ENCODE measurements at regions not wholly inside any gene's neighbourhood (a gene's known extent, or its start where the extent isn't known, plus 50 kb on each side); places are given as distances from the start of the nearest gene placed in this dataset.
"Not testable (repeated sequence)": the region's sequence is repeated elsewhere in the genome, so short reads cannot be mapped to it uniquely, and the experiment has no call there.

GRCh38 chr18:14379489-14379888, 163.9 kb downstream of the POTEC start:
- ATAC-seq, H3K4me3 ChIP-seq: not testable (repeated sequence)
- 20% methylated on average over 1 of the region's 2 CpGs for WGBS (ENCODE audit: insufficient coverage, low coverage, missing lambda C conversion rate)

GRCh38 chr18:14378376-14378775, 165.0 kb downstream of the POTEC start:
- not testable (repeated sequence) for DNase-seq (ENCODE audit: extremely low read depth in 1 of 4, low spot score in 3 of 4)

More at GRCh38 chr18:14379489-14379888, 163.9 kb downstream of the POTEC start:
- DNase-seq (ENCODE audit: extremely low read depth in 1 of 4, low spot score in 3 of 4); H3K9me1 ChIP-seq (ENCODE audit: control insufficient read depth, insufficient read depth, low read length); H3K27ac ChIP-seq (ENCODE audit: extremely low read depth, low read depth, low read length); H3K36me3 ChIP-seq (ENCODE audit: control insufficient read depth, insufficient read depth, low read length); POLR2A ChIA-PET; H3K79me2 ChIP-seq (ENCODE audit: control insufficient read depth, insufficient read depth, low read length); intact Hi-C loops (cut with micrococcal nuclease); in situ Hi-C loops (cut with MboI); BruUV-seq (replicated peaks); H3K27me3 ChIP-seq (ENCODE audit: control insufficient read depth in 2 of 2, insufficient read depth in 2 of 2, low read length in 2 of 2); H3K9me3 ChIP-seq (replicated peaks; ENCODE audit: control insufficient read depth, insufficient read depth, low read depth, low read length); H3K4me1 ChIP-seq (replicated peaks in 1 of 2; ENCODE audit: control insufficient read depth in 2 of 2, insufficient read depth in 2 of 2, low read length in 2 of 2); H2AFZ ChIP-seq (ENCODE audit: low read depth, low read length); CTCF ChIA-PET (ENCODE audit: low intra/inter-chr PET ratio); H4K20me1 ChIP-seq (replicated peaks; ENCODE audit: control insufficient read depth, insufficient read depth, low read length); H3K9ac ChIP-seq (ENCODE audit: insufficient read depth in 1 of 2, low read depth in 2 of 2, low read length in 2 of 2); H3K4me2 ChIP-seq (ENCODE audit: insufficient read depth, low read length); FAIRE-seq: not testable (repeated sequence)

GRCh38 chr18:14361346-14361745, 182.1 kb downstream of the POTEC start:
- not testable (repeated sequence) for H3K27ac ChIP-seq (ENCODE audit: extremely low read depth, low read depth, low read length)

More at GRCh38 chr18:14378376-14378775, 165.0 kb downstream of the POTEC start:
- in situ Hi-C loops (cut with MboI); H3K4me1 ChIP-seq (replicated peaks in 1 of 2; ENCODE audit: control insufficient read depth in 2 of 2, insufficient read depth in 2 of 2, low read length in 2 of 2); H3K9me1 ChIP-seq (ENCODE audit: control insufficient read depth, insufficient read depth, low read length); H3K9me3 ChIP-seq (replicated peaks; ENCODE audit: control insufficient read depth, insufficient read depth, low read depth, low read length); intact Hi-C loops (cut with micrococcal nuclease); FAIRE-seq; H3K4me3 ChIP-seq; H3K79me2 ChIP-seq (ENCODE audit: control insufficient read depth, insufficient read depth, low read length); H3K9ac ChIP-seq (ENCODE audit: insufficient read depth in 1 of 2, low read depth in 2 of 2, low read length in 2 of 2); POLR2A ChIA-PET; BruUV-seq (replicated peaks); H3K27ac ChIP-seq (ENCODE audit: extremely low read depth, low read depth, low read length); CTCF ChIA-PET (ENCODE audit: low intra/inter-chr PET ratio); H2AFZ ChIP-seq (ENCODE audit: low read depth, low read length); H3K36me3 ChIP-seq (ENCODE audit: control insufficient read depth, insufficient read depth, low read length); H4K20me1 ChIP-seq (replicated peaks; ENCODE audit: control insufficient read depth, insufficient read depth, low read length); ATAC-seq; H3K27me3 ChIP-seq (ENCODE audit: control insufficient read depth in 2 of 2, insufficient read depth in 2 of 2, low read length in 2 of 2); H3K4me2 ChIP-seq (ENCODE audit: insufficient read depth, low read length): not testable (repeated sequence)
- WGBS (ENCODE audit: insufficient coverage, low coverage, missing lambda C conversion rate) = 0% methylated on average over 6 of the region's 24 CpGs

GRCh38 chr18:14357553-14358297, 185.7 kb downstream of the POTEC start:
- intact Hi-C loops (cut with micrococcal nuclease); in situ Hi-C loops (cut with MboI): not testable (repeated sequence)

More at GRCh38 chr18:14361346-14361745, 182.1 kb downstream of the POTEC start:
- FAIRE-seq; H3K9ac ChIP-seq (ENCODE audit: insufficient read depth in 1 of 2, low read depth in 2 of 2, low read length in 2 of 2); H2AFZ ChIP-seq (ENCODE audit: low read depth, low read length); H3K36me3 ChIP-seq (ENCODE audit: control insufficient read depth, insufficient read depth, low read length); POLR2A ChIA-PET; H3K79me2 ChIP-seq (ENCODE audit: control insufficient read depth, insufficient read depth, low read length); intact Hi-C loops (cut with micrococcal nuclease); H3K9me1 ChIP-seq (ENCODE audit: control insufficient read depth, insufficient read depth, low read length); in situ Hi-C loops (cut with MboI); BruUV-seq (replicated peaks); H3K4me1 ChIP-seq (replicated peaks in 1 of 2; ENCODE audit: control insufficient read depth in 2 of 2, insufficient read depth in 2 of 2, low read length in 2 of 2); DNase-seq (ENCODE audit: extremely low read depth in 1 of 4, low spot score in 3 of 4); H3K4me2 ChIP-seq (ENCODE audit: insufficient read depth, low read length); ATAC-seq; H3K4me3 ChIP-seq; CTCF ChIA-PET (ENCODE audit: low intra/inter-chr PET ratio); H3K27me3 ChIP-seq (ENCODE audit: control insufficient read depth in 2 of 2, insufficient read depth in 2 of 2, low read length in 2 of 2); H4K20me1 ChIP-seq (replicated peaks; ENCODE audit: control insufficient read depth, insufficient read depth, low read length); H3K9me3 ChIP-seq (replicated peaks; ENCODE audit: control insufficient read depth, insufficient read depth, low read depth, low read length): not testable (repeated sequence)
- whole genome bisulfite sequencing (ENCODE audit: insufficient coverage, low coverage, missing lambda C conversion rate) = 0% methylated on average over 9 of the region's 18 CpGs

More at GRCh38 chr18:14357553-14358297, 185.7 kb downstream of the POTEC start:
- BruUV-seq (replicated peaks); H3K4me3 ChIP-seq; H3K9me3 ChIP-seq (replicated peaks; ENCODE audit: control insufficient read depth, insufficient read depth, low read depth, low read length); DNase-seq (ENCODE audit: extremely low read depth in 1 of 4, low spot score in 3 of 4); H3K36me3 ChIP-seq (ENCODE audit: control insufficient read depth, insufficient read depth, low read length); CTCF ChIA-PET (ENCODE audit: low intra/inter-chr PET ratio); H3K79me2 ChIP-seq (ENCODE audit: control insufficient read depth, insufficient read depth, low read length); H3K9me1 ChIP-seq (ENCODE audit: control insufficient read depth, insufficient read depth, low read length); H3K27ac ChIP-seq (ENCODE audit: extremely low read depth, low read depth, low read length); H4K20me1 ChIP-seq (replicated peaks; ENCODE audit: control insufficient read depth, insufficient read depth, low read length); POLR2A ChIA-PET; H3K9ac ChIP-seq (ENCODE audit: insufficient read depth in 1 of 2, low read depth in 2 of 2, low read length in 2 of 2); H3K4me1 ChIP-seq (replicated peaks in 1 of 2; ENCODE audit: control insufficient read depth in 2 of 2, insufficient read depth in 2 of 2, low read length in 2 of 2); H3K4me2 ChIP-seq (ENCODE audit: insufficient read depth, low read length); H2AFZ ChIP-seq (ENCODE audit: low read depth, low read length); FAIRE-seq; H3K27me3 ChIP-seq (ENCODE audit: control insufficient read depth in 2 of 2, insufficient read depth in 2 of 2, low read length in 2 of 2); ATAC-seq: not testable (repeated sequence)
- WGBS (ENCODE audit: insufficient coverage, low coverage, missing lambda C conversion rate) = 0% methylated on average over 11 of the region's 22 CpGs

All from K562 (cell line).